Naive thymus-derived CD4-positive, alpha-beta T cell (primary cell): ENCODE measurements at regions not wholly inside any gene's neighbourhood (a gene's known extent, or its start where the extent isn't known, plus 50 kb on each side); places are given as distances from the start of the nearest gene placed in this dataset.
A peak's percentile ranks its signal among the peaks of the same experiment; 100 is the strongest.
"Not testable (repeated sequence)": the region's sequence is repeated elsewhere in the genome, so short reads cannot be mapped to it uniquely, and the experiment has no call there.

Experiments
- ATAC-seq: fragments of 150-1000 bp; cut with Tn5 transposase; 2 replicates; pipeline ENCODE4 v1.10.0; 2021; ENCODE audit warnings: mild to moderate bottlenecking, moderate library complexity
- CTCF ChIA-PET: fragments of 350-600 bp; sonication (Branson Sonifier 250); formaldehyde crosslinking; loops from one replicate; lab custom pipeline; 2021; ENCODE audit warnings: antibody characterized with exemption; lab: Charles Lee
- POLR2A ChIA-PET: fragments of 350-600 bp; sonication (Branson Sonifier 250); formaldehyde crosslinking; loops from one replicate; lab custom pipeline; 2021; ENCODE audit warnings: antibody characterized with exemption, inconsistent platforms; lab: Charles Lee
- DNase-seq, 9 donors: peaks; one replicate each; pipeline versions ENCODE4 v3.0.0 to v3.0.0-alpha.2; 2020 to 2022; ENCODE audit warnings: mixed read lengths in 1 of 9
- H3K27ac ChIP-seq: one replicate; pipeline ENCODE4 v1.7.0; 2013; ENCODE audit warnings: mild to moderate bottlenecking, low read depth, low read length, moderate library complexity
- H3K27me3 ChIP-seq, 2 donors: one replicate each; pipeline ENCODE4 v1.7.0; 2013; ENCODE audit warnings: low read length in 2 of 2, mild to moderate bottlenecking in 2 of 2, moderate library complexity in 2 of 2; ENCODE audit not compliant: control insufficient read depth in 2 of 2, insufficient read depth in 2 of 2
- H3K36me3 ChIP-seq, 3 experiments: 1 replicate in 2 of 3; 2 replicates in 1 of 3; pipeline ENCODE4 v1.7.0; 2013; ENCODE audit warnings: low read length in 3 of 3, mild to moderate bottlenecking in 3 of 3, moderate library complexity in 1 of 3; ENCODE audit not compliant: insufficient read depth in 3 of 3, control insufficient read depth in 2 of 3
- H3K4me1 ChIP-seq, 2 donors: one replicate each; pipeline ENCODE4 v1.7.0; 2013; ENCODE audit warnings: low read length in 2 of 2, mild to moderate bottlenecking in 2 of 2, moderate library complexity in 1 of 2; ENCODE audit not compliant: control insufficient read depth in 2 of 2, insufficient read depth in 2 of 2
- H3K4me3 ChIP-seq: 2 replicates; pipeline ENCODE4 v1.7.0; 2013; ENCODE audit warnings: mild to moderate bottlenecking, low read length
- H3K9me3 ChIP-seq, 3 experiments: 1 replicate in 2 of 3; 2 replicates in 1 of 3; pipeline ENCODE4 v1.7.0; 2013; ENCODE audit warnings: low read length in 3 of 3; ENCODE audit not compliant: control insufficient read depth in 2 of 3
- H3K27ac Mint-ChIP-seq, 9 donors: one replicate each; pipeline ENCODE4 v1.8.0; 2020 to 2022; ENCODE audit warnings: mixed read lengths in 9 of 9, mild to moderate bottlenecking in 8 of 9, moderate library complexity in 5 of 9, inconsistent platforms in 2 of 9
- H3K27me3 Mint-ChIP-seq, 5 donors: one replicate each; pipeline ENCODE4 v1.8.0; 2021 to 2022; ENCODE audit warnings: mixed read lengths in 5 of 5, mild to moderate bottlenecking in 1 of 5
- H3K36me3 Mint-ChIP-seq, 5 donors: one replicate each; pipeline ENCODE4 v1.8.0; 2020 to 2022; ENCODE audit warnings: mixed read lengths in 5 of 5, mild to moderate bottlenecking in 3 of 5, inconsistent platforms in 1 of 5
- H3K4me1 Mint-ChIP-seq, 7 donors: one replicate each; pipeline ENCODE4 v1.8.0; 2020 to 2022; ENCODE audit warnings: mixed read lengths in 7 of 7, mild to moderate bottlenecking in 3 of 7, inconsistent platforms in 1 of 7
- H3K4me3 Mint-ChIP-seq, 10 donors: one replicate each; pipeline ENCODE4 v1.8.0; 2020 to 2022; ENCODE audit warnings: mild to moderate bottlenecking in 10 of 10, mixed read lengths in 10 of 10, moderate library complexity in 6 of 10, inconsistent platforms in 2 of 10
- H3K9me3 Mint-ChIP-seq, 11 donors: one replicate each; pipeline ENCODE4 v1.8.0; 2020 to 2022; ENCODE audit warnings: mixed read lengths in 11 of 11, mild to moderate bottlenecking in 4 of 11, inconsistent platforms in 1 of 11, moderate library complexity in 1 of 11
- intact Hi-C, 2 donors: fragments of 100-400 bp; cut with micrococcal nuclease; formaldehyde crosslinking; loops; one replicate each; pipeline ENCODE4 v1.15.1; 2023

- DNase-seq (peak; percentile 42 to 79 (median 72)), ATAC-seq (peak; percentile 97)
- no peaks in the 10 kb centered on the region for H3K9me3 ChIP-seq
- no peak overlapping the region for H3K27ac ChIP-seq
- ChIA-PET CTCF (interaction anchor here (0.6 to 5.4 kb wide), 14 partner anchors 8 to 337 kb away, joined by 3 to 76 read pairs (median 4); no protein-coding TSS in a partner anchor), POLR2A (no interaction called here)
- no peak overlapping the region for H3K27ac Mint-ChIP-seq
- no peak overlapping the region for H3K4me3 Mint-ChIP-seq
- H3K36me3 Mint-ChIP-seq = no peaks in the 10 kb centered on the region
- intact Hi-C loops = loop anchor here (1.0 to 5.0 kb wide), 4 partner anchors 98 to 337 kb away; no protein-coding TSS in a partner anchor
- peaks cover 3 to 7% (median 4%) of the 10 kb centered on the region in 7 donors for H3K4me1 Mint-ChIP-seq
- H3K4me3 ChIP-seq = no peak overlapping the region
- no peaks in the 10 kb centered on the region for H3K4me1 ChIP-seq
- H3K27me3 Mint-ChIP-seq = peaks cover 22 to 37% (median 26%) of the 10 kb centered on the region in 5 donors
- no peaks in the 10 kb centered on the region for H3K9me3 Mint-ChIP-seq
- H3K27me3 ChIP-seq = peaks cover 0 to 3% of the 10 kb centered on the region in 2 donors
- no peaks in the 10 kb centered on the region for H3K36me3 ChIP-seq
These were observed 99.9 kb downstream of the ANKRD18B start for GRCh38 chr9:33623658-33624586.

- H3K27ac Mint-ChIP-seq, H3K27me3 ChIP-seq, H3K4me1 ChIP-seq, H3K9me3 ChIP-seq, intact Hi-C loops, CTCF ChIA-PET, H3K9me3 Mint-ChIP-seq, H3K4me3 Mint-ChIP-seq, H3K36me3 Mint-ChIP-seq, H3K36me3 ChIP-seq, H3K27ac ChIP-seq, POLR2A ChIA-PET, ATAC-seq, DNase-seq, H3K4me3 ChIP-seq: not testable (repeated sequence)
- Mint-ChIP-seq H3K27me3 (peaks cover 28 to 54% (median 39%) of the 10 kb centered on the region in 5 donors), H3K4me1 (peaks cover 3 to 12% (median 7%) of the 10 kb centered on the region in 7 donors)
These were observed 104.3 kb downstream of the ANKRD18B start for GRCh38 chr9:33628318-33628717.

DNA sequence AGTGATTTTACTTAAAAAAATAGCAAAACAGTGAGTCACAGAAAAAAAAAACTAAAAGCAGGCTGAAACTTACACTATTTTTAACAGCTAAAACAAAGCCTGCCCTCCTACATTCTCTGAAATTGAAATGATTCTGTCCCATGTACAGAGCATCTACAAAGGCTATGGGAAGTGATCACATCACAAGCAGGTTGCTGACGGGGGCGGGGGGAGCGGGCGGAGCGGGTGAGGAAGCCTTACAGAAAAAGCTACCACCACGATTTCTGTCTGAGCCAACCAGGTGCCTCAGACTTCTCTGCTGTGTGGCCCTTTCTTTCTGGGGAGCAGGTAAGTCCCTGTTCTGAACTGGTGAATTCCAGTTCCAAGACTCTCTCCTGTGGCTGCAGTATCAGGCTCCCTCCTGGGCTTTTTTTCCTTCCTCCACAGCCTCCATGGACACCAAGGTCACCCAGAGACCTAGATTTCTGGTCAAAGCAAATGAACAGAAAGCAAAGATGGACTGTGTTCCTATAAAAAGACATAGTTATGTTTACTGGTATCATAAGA is 104.9 kb downstream of the ANKRD18B start:
- ChIA-PET POLR2A (no interaction called here), CTCF (interaction anchor here (0.8 to 1.1 kb wide), 2 partner anchors 12 to 92 kb away, joined by 3 read pairs; no protein-coding TSS in a partner anchor)
- Mint-ChIP-seq H3K27me3 (peaks cover 32 to 58% (median 42%) of the 10 kb centered on the region in 5 donors), H3K36me3 (no peaks in the 10 kb centered on the region), H3K4me3 (no peak overlapping the region), H3K9me3 (no peaks in the 10 kb centered on the region), H3K27ac (no peak overlapping the region), H3K4me1 (peaks cover 3 to 9% (median 4%) of the 10 kb centered on the region in 7 donors)
- Histone ChIP-seq H3K9me3 (no peaks in the 10 kb centered on the region), H3K27ac (no peak overlapping the region), H3K27me3 (no peaks in the 10 kb centered on the region), H3K4me1 (no peaks in the 10 kb centered on the region), H3K36me3 (no peaks in the 10 kb centered on the region), H3K4me3 (no peak overlapping the region)
- ATAC-seq = no peak
- DNase-seq = no peak
- intact Hi-C loops = no loop called here

GRCh38 chr9:33633636-33634035 is 109.6 kb downstream of the ANKRD18B start:
- Mint-ChIP-seq H3K27me3 (peaks cover 53 to 71% (median 65%) of the 10 kb centered on the region in 5 donors), H3K4me3 (no peak overlapping the region), H3K9me3 (no peaks in the 10 kb centered on the region), H3K4me1 (peaks cover 0 to 6% (median 0%) of the 10 kb centered on the region in 7 donors), H3K27ac (no peak overlapping the region), H3K36me3 (no peaks in the 10 kb centered on the region)
- CTCF ChIA-PET = no interaction called here
- Histone ChIP-seq H3K27ac (no peak overlapping the region), H3K4me3 (no peak overlapping the region), H3K36me3 (no peaks in the 10 kb centered on the region), H3K9me3 (no peaks in the 10 kb centered on the region), H3K27me3 (peaks cover 0 to 3% of the 10 kb centered on the region in 2 donors), H3K4me1 (no peaks in the 10 kb centered on the region)
- DNase-seq (no peak), ATAC-seq (no peak)
- intact Hi-C loops = no loop called here
- POLR2A ChIA-PET = no interaction called here

- Mint-ChIP-seq H3K36me3 (no peaks in the 10 kb centered on the region), H3K27me3 (peaks cover 62 to 80% (median 75%) of the 10 kb centered on the region in 5 donors), H3K4me3 (no peak overlapping the region), H3K4me1 (no peaks in the 10 kb centered on the region), H3K9me3 (no peaks in the 10 kb centered on the region), H3K27ac (no peak overlapping the region)
- Histone ChIP-seq H3K9me3 (no peaks in the 10 kb centered on the region), H3K4me1 (no peaks in the 10 kb centered on the region), H3K27ac (no peak overlapping the region), H3K27me3 (peaks cover 0 to 8% of the 10 kb centered on the region in 2 donors), H3K36me3 (no peaks in the 10 kb centered on the region), H3K4me3 (no peak overlapping the region)
- intact Hi-C loops = no loop called here
- ChIA-PET POLR2A (interaction anchor here (1.3 kb wide), 1 partner anchor 70 kb away, joined by 5 read pairs; no protein-coding TSS in a partner anchor), CTCF (interaction anchor here (2.3 kb wide), 1 partner anchor 14 kb away, joined by 11 read pairs; no protein-coding TSS in a partner anchor)
- DNase-seq (no peak), ATAC-seq (no peak)
These were observed 113.8 kb downstream of the ANKRD18B start for GRCh38 chr9:33637881-33638280.

DNA sequence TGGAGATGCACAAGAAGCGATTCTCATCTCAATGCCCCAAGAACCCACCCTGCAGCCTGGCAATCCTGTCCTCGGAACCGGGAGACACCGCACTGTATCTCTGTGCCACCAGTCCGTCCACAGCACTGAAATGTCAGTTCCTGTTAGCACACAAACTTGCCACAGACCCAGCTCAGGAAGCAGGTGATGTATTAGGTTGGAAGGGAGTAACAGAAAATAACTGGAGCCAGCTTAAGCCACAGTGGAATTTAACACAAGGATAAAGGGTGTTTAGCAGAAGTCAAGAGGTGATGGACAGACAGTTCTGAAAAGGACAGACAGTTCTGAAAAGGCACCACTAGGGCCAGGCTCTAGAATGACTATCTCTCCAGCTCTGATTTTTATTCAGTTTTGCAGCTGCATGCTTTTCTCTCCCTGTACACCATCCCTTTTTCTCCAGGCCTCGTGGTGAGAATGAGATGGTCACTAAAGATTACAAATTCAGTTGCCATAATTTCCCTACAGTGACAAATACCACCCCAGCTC is 114.4 kb downstream of the ANKRD18B start:
- Histone ChIP-seq H3K36me3 (no peaks in the 10 kb centered on the region), H3K9me3 (no peaks in the 10 kb centered on the region), H3K4me1 (no peaks in the 10 kb centered on the region), H3K4me3 (no peak overlapping the region), H3K27ac (no peak overlapping the region), H3K27me3 (peaks cover 0 to 8% of the 10 kb centered on the region in 2 donors)
- Mint-ChIP-seq H3K36me3 (no peaks in the 10 kb centered on the region), H3K4me3 (no peak overlapping the region), H3K27ac (no peak overlapping the region), H3K27me3 (peaks cover 68 to 80% (median 78%) of the 10 kb centered on the region in 5 donors), H3K9me3 (no peaks in the 10 kb centered on the region), H3K4me1 (no peaks in the 10 kb centered on the region)
- DNase-seq (no peak), ATAC-seq (no peak)
- CTCF ChIA-PET = interaction anchor here (2.3 kb wide), 1 partner anchor 14 kb away, joined by 11 read pairs; no protein-coding TSS in a partner anchor
- POLR2A ChIA-PET = interaction anchor here (1.3 kb wide), 1 partner anchor 69 kb away, joined by 5 read pairs; no protein-coding TSS in a partner anchor
- intact Hi-C loops = no loop called here
